K562 (cell line): ENCODE measurements at regions not wholly inside any gene's neighbourhood (a gene's known extent, or its start where the extent isn't known, plus 50 kb on each side); places are given as distances from the start of the nearest gene placed in this dataset.

Experiments
- ATAC-seq: fragments of 200-7000 bp; cut with Tn5 transposase; 3 replicates; pipeline ENCODE4 v1.9.1; 2020; ENCODE audit warnings: moderate library complexity
- BruUV-seq: library from RNA; stranded (reverse); fragments of 400-500 nt; replicated peaks from 2 replicates; lab custom pipeline; 2021; lab: Mats Ljungman, UMichigan
- CTCF ChIA-PET: fragments of 300-600 bp; formaldehyde crosslinking; extraction: SDS; loops from one replicate; lab custom pipeline; 2021; ENCODE audit warnings: low intra/inter-chr PET ratio; lab: Yijun Ruan, JAX
- POLR2A ChIA-PET: fragments of 300-600, 350-650 bp; sonication (Branson Sonifier 250); formaldehyde crosslinking; extraction: SDS; loops from one replicate; lab custom pipeline; 2021; ENCODE audit warnings: antibody characterized with exemption, inconsistent platforms; lab: Yijun Ruan, JAX
- DNase-seq, 4 experiments: peaks; one replicate each; pipeline versions ENCODE4 v3.0.0 to v3.0.0-alpha.2; 2011 to 2018; ENCODE audit warnings: low spot score in 3 of 4, mixed read lengths in 3 of 4; ENCODE audit errors: extremely low read depth in 1 of 4
- FAIRE-seq: peaks from 2 replicates; lab custom pipeline; 2011; peaks lifted over from hg19 to GRCh38; lab: Jason Lieb, UNC
- H2AFZ ChIP-seq: 2 replicates; pipeline ENCODE4 v1.6.0; 2011; ENCODE audit warnings: low read depth, low read length, control low read depth, inconsistent platforms
- H3K27ac ChIP-seq: fragments of 200-600 bp; 3 replicates; pipeline ENCODE4 v1.8.0; 2011; ENCODE audit warnings: low read depth, mild to moderate bottlenecking, control low read depth, inconsistent platforms, low read length, moderate library complexity, mixed read lengths; ENCODE audit errors: extremely low read depth
- H3K27me3 ChIP-seq, 2 experiments: fragments of 300-600 bp in 1 of 2; 2 replicates in 1 of 2; 3 replicates in 1 of 2; pipeline versions ENCODE4 v1.6.0 to v1.8.0; 2011; ENCODE audit warnings: inconsistent platforms in 2 of 2, low read length in 2 of 2, mild to moderate bottlenecking in 1 of 2, mixed read lengths in 1 of 2, moderate library complexity in 1 of 2; ENCODE audit not compliant: control insufficient read depth in 2 of 2, insufficient read depth in 2 of 2
- H3K36me3 ChIP-seq: fragments of 300-600 bp; 3 replicates; pipeline ENCODE4 v1.8.0; 2011; ENCODE audit warnings: mild to moderate bottlenecking, low read length, inconsistent platforms; ENCODE audit not compliant: control insufficient read depth, insufficient read depth
- H3K4me1 ChIP-seq, 2 experiments: fragments of 200-600 bp in 1 of 2; replicated peaks in 1 of 2; 2 replicates in 1 of 2; 3 replicates in 1 of 2; pipeline versions ENCODE4 v1.5.1 to v1.8.0; 2011; ENCODE audit warnings: inconsistent platforms in 2 of 2, low read length in 2 of 2, mild to moderate bottlenecking in 1 of 2, mixed read lengths in 1 of 2, moderate library complexity in 1 of 2; ENCODE audit not compliant: control insufficient read depth in 2 of 2, insufficient read depth in 2 of 2
- H3K4me2 ChIP-seq: 2 replicates; pipeline ENCODE4 v1.6.1; 2011; ENCODE audit warnings: low read length, control low read depth, inconsistent platforms, mixed read lengths; ENCODE audit not compliant: insufficient read depth
- H3K4me3 ChIP-seq: fragments of 200-600 bp; sonication (generic), shearing (Covaris generic); 2 replicates; pipeline ENCODE4 v1.5.1; 2016; ENCODE audit warnings: control low read depth, inconsistent platforms
- H3K79me2 ChIP-seq: fragments of 200-600 bp; 3 replicates; pipeline ENCODE4 v1.8.0; 2011; ENCODE audit warnings: low read length, inconsistent platforms; ENCODE audit not compliant: control insufficient read depth, insufficient read depth
- H3K9ac ChIP-seq, 2 experiments: 2 replicates each; pipeline versions ENCODE4 v1.6.0 to v1.6.1; 2011; ENCODE audit warnings: low read depth in 2 of 2, low read length in 2 of 2, control low read depth in 1 of 2, inconsistent platforms in 1 of 2, mild to moderate bottlenecking in 1 of 2, mixed read lengths in 1 of 2; ENCODE audit not compliant: insufficient read depth in 1 of 2
- H3K9me1 ChIP-seq: one replicate; pipeline ENCODE4 v1.6.0; 2011; ENCODE audit warnings: inconsistent platforms, mild to moderate bottlenecking, low read length, moderate library complexity; ENCODE audit not compliant: control insufficient read depth, insufficient read depth
- H3K9me3 ChIP-seq: replicated peaks from 2 replicates; pipeline ENCODE4 v1.5.1; 2011; ENCODE audit warnings: low read depth, low read length, inconsistent platforms; ENCODE audit not compliant: control insufficient read depth, insufficient read depth
- H4K20me1 ChIP-seq: replicated peaks from 2 replicates; pipeline ENCODE4 v1.6.1; 2011; ENCODE audit warnings: low read length, inconsistent platforms, mixed read lengths; ENCODE audit not compliant: control insufficient read depth, insufficient read depth
- BRF1 ChIP-seq: IDR thresholded peaks from 3 replicates; pipeline ENCODE4 v1.6.1; 2011; ENCODE audit warnings: borderline replicate concordance, mild to moderate bottlenecking; ENCODE audit not compliant: insufficient read length; ENCODE audit errors: extremely low read depth
- WGBS: fragments of 100-300 bp; shearing (Covaris generic); methylation state at CpG from one replicate; pipeline ENCODE4 v1.1.6; 2016; ENCODE audit warnings: low coverage, mixed read lengths; ENCODE audit not compliant: insufficient coverage; ENCODE audit errors: missing lambda C conversion rate; 5-methylcytosine and 5-hydroxymethylcytosine counted together
- in situ Hi-C: fragments of 300-500 bp; cut with MboI; formaldehyde crosslinking; loops from 4 replicates; pipeline ENCODE4 v1.15.0; 2018; ENCODE audit warnings: inconsistent platforms, mixed read lengths
- intact Hi-C: fragments of 100-400 bp; cut with micrococcal nuclease; formaldehyde crosslinking; loops from 2 replicates; pipeline ENCODE4 v1.14.2; 2022
- TF ChIP-seq, protein P1 (sequence below): sonication (generic); formaldehyde crosslinking; IDR thresholded peaks from 2 replicates; pipeline ENCODE4 v1.8.0; 2022; ENCODE audit warnings: mild to moderate bottlenecking, missing genetic modification reagents

DNA sequence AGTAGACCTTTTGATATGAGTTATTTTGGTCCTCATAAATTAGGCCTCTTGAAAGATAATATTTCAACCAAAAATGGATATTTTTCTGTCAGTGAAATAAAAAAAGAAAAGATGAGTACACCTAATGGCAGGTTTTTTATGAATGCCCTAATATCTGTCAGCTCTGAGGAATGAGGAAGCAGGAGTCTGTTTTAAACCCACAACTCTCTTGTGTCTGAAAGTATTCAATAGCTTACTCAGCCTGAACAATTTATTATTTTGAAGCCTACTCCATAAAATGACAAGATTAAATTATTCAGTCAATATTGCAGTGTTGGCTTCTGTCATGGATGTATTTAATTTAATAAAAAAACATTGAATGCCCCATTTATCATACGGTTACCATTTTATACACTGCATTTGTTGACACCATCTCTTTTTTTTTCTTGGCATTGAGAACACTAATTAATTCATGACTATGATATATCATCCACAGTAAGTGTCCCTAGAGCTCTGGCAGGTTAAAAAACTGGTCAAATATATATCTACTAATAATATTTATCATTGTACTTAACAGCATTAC, 548.2 kb downstream of the CBLN2 start:
- FAIRE-seq: no peak
- no peaks in the 10 kb centered on the region for H3K4me1 ChIP-seq
- H3K79me2 ChIP-seq: no peaks in the 10 kb centered on the region
- ChIA-PET POLR2A (no interaction called here), CTCF (no interaction called here)
- no peaks in the 10 kb centered on the region for H3K9me1 ChIP-seq
- in situ Hi-C loops (no loop called here), intact Hi-C loops (no loop called here)
- no peaks in the 10 kb centered on the region for H3K27me3 ChIP-seq
- H3K4me2 ChIP-seq: no peak overlapping the region
- BruUV-seq: no TSS peak
- H3K36me3 ChIP-seq: no peaks in the 10 kb centered on the region
- WGBS: 0% methylated on average over 1 of the region's 1 CpG
- TF ChIP-seq, protein P1, sequence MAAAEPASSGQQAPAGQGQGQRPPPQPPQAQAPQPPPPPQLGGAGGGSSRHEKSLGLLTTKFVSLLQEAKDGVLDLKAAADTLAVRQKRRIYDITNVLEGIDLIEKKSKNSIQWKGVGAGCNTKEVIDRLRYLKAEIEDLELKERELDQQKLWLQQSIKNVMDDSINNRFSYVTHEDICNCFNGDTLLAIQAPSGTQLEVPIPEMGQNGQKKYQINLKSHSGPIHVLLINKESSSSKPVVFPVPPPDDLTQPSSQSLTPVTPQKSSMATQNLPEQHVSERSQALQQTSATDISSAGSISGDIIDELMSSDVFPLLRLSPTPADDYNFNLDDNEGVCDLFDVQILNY (CRISPR knock-in tag): no peak
- H3K9ac ChIP-seq: no peak overlapping the region
- no peaks in the 10 kb centered on the region for H4K20me1 ChIP-seq
- DNase-seq: no peak
- H3K4me3 ChIP-seq: no peak overlapping the region
- H3K9me3 ChIP-seq: no peaks in the 10 kb centered on the region
- no peak for ATAC-seq
- no peak overlapping the region for H2AFZ ChIP-seq
- H3K27ac ChIP-seq: no peak overlapping the region

GRCh38 chr18:71994273-71994672, 549.9 kb downstream of the CBLN2 start:
- Histone ChIP-seq H3K9me1 (no peaks in the 10 kb centered on the region), H3K9me3 (no peaks in the 10 kb centered on the region), H3K4me1 (no peaks in the 10 kb centered on the region), H4K20me1 (no peaks in the 10 kb centered on the region), H3K27me3 (no peaks in the 10 kb centered on the region), H3K4me2 (no peak overlapping the region), H3K9ac (no peak overlapping the region), H3K36me3 (no peaks in the 10 kb centered on the region), H3K4me3 (no peak overlapping the region), H3K27ac (no peak overlapping the region), H2AFZ (no peak overlapping the region), H3K79me2 (no peaks in the 10 kb centered on the region)
- no peak for DNase-seq
- intact Hi-C loops (no loop called here), in situ Hi-C loops (no loop called here)
- ChIA-PET POLR2A (no interaction called here), CTCF (no interaction called here)
- 7% methylated on average over 1 of the region's 1 CpG for WGBS
- no TSS peak for BruUV-seq
- no peak for ATAC-seq
- no peak for TF ChIP-seq BRF1
- FAIRE-seq: no peak
